Panc1 (cell line): ENCODE measurements at regions not wholly inside any gene's neighbourhood (a gene's known extent, or its start where the extent isn't known, plus 50 kb on each side); places are given as distances from the start of the nearest gene placed in this dataset.

Experiments used
- ATAC-seq: fragments of 200-7000 bp; cut with Tn5 transposase; 2 replicates; pipeline ENCODE4 v1.9.1; 2020; ENCODE audit warnings: mild to moderate bottlenecking, moderate library complexity
- BruUV-seq: library from RNA; stranded (reverse); fragments of 400-500 nt; replicated peaks from 2 replicates; lab custom pipeline; 2021; lab: Mats Ljungman, UMichigan
- CTCF ChIA-PET: fragments of 300-600 bp; sonication (Branson Sonifier 250); formaldehyde crosslinking; loops from one replicate; lab custom pipeline; 2022; ENCODE audit warnings: antibody characterized with exemption; lab: Charles Lee
- POLR2A ChIA-PET: fragments of 300-600 bp; sonication (Branson Sonifier 250); formaldehyde crosslinking; loops from one replicate; lab custom pipeline; 2022; ENCODE audit warnings: antibody characterized with exemption; lab: Charles Lee
- DNase-seq: peaks from one replicate; pipeline ENCODE4 v3.0.0-alpha.2; 2010; ENCODE audit warnings: low read depth, low spot score
- H3K27ac ChIP-seq: 2 replicates; pipeline ENCODE4 v1.5.1; 2011; ENCODE audit warnings: mild to moderate bottlenecking, low read length, inconsistent platforms
- H3K27me3 ChIP-seq: fragments of 200-500 bp; sonication (Bioruptor generic); 2 replicates; pipeline ENCODE4 v1.6.0; 2014; ENCODE audit warnings: low read length, inconsistent platforms; ENCODE audit not compliant: control insufficient read depth, insufficient read depth
- H3K36me3 ChIP-seq: fragments of 200-500 bp; sonication (Bioruptor generic); 2 replicates; pipeline ENCODE4 v1.5.1; 2014; ENCODE audit warnings: inconsistent platforms, mild to moderate bottlenecking, low read length, moderate library complexity; ENCODE audit not compliant: control insufficient read depth, insufficient read depth
- H3K4me1 ChIP-seq: 2 replicates; pipeline ENCODE4 v1.5.1; 2011; ENCODE audit warnings: inconsistent platforms, mild to moderate bottlenecking, low read length, moderate library complexity; ENCODE audit not compliant: control insufficient read depth, insufficient read depth
- H3K4me3 ChIP-seq, 2 experiments: 2 replicates each; pipeline ENCODE4 v1.5.1; 2011 to 2012; ENCODE audit warnings: low read depth in 2 of 2, low read length in 2 of 2, mild to moderate bottlenecking in 2 of 2, inconsistent platforms in 1 of 2, moderate library complexity in 1 of 2
- H3K9me3 ChIP-seq: fragments of 200-500 bp; sonication (Bioruptor generic); 2 replicates; pipeline ENCODE4 v1.5.1; 2014; ENCODE audit warnings: low read depth, mild to moderate bottlenecking, inconsistent platforms, low read length, moderate library complexity; ENCODE audit not compliant: control insufficient read depth, insufficient read depth
- POLR2AphosphoS5 ChIP-seq: IDR thresholded peaks from 2 replicates; pipeline ENCODE4 v1.6.1; 2012; ENCODE audit warnings: mild to moderate bottlenecking, low read depth, low read length, moderate library complexity
- SIN3A ChIP-seq: IDR thresholded peaks from 2 replicates; pipeline ENCODE4 v1.6.1; 2012; ENCODE audit warnings: low read depth, mild to moderate bottlenecking, low read length, moderate library complexity, borderline replicate concordance; ENCODE audit not compliant: insufficient read depth
- TCF7L2 ChIP-seq: IDR thresholded peaks from 2 replicates; pipeline ENCODE4 v1.6.1; 2011; ENCODE audit warnings: mild to moderate bottlenecking, low read depth, low read length, inconsistent platforms
- in situ Hi-C: cut with HindIII; loops from 2 replicates; pipeline ENCODE4 v1.10.0; 2016; ENCODE audit warnings: low sequenced_read_pairs, low pct_unique_long_range_greater_than_20kb
- intact Hi-C: fragments of 100-400 bp; cut with micrococcal nuclease; formaldehyde crosslinking; loops from one replicate; pipeline ENCODE4 v1.10.0; 2022; ENCODE audit not compliant: unreplicated experiment
- TF ChIP-seq, protein P1 (sequence below), 2 experiments: IDR thresholded peaks; 2 replicates each; pipeline ENCODE4 v1.6.1; 2011 to 2012; ENCODE audit warnings: low read depth in 2 of 2, control low read depth in 1 of 2, low read length in 1 of 2, mild to moderate bottlenecking in 1 of 2, moderate library complexity in 1 of 2; ENCODE audit not compliant: insufficient read depth in 1 of 2
- TF ChIP-seq, protein P2 (sequence below): fragments of 450-650 bp; IDR thresholded peaks from 2 replicates; pipeline ENCODE4 v1.5.1; 2017; ENCODE audit warnings: mild to moderate bottlenecking

DNA sequence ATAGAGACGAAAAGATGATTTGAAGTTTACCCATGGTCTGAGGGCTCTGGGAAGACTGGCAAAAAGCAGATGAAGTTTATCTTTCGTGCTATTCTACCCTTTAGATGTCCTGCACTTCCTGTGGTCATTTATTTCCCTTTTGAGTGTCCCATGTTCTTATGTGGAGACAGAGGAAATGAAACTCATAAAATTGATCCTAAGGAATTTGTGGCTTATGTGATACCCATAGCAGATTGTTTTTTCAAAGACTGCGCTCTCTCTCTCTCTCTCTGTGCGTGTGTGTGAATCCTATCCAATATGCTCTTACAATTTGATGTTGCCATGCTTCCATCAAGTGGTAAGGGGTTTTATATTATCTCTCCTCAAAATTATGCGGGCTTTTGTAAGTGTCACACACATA lies 607.5 kb upstream of the DPPA4 start:
- no TSS peak for BruUV-seq
- POLR2A ChIA-PET = no interaction called here

DNA sequence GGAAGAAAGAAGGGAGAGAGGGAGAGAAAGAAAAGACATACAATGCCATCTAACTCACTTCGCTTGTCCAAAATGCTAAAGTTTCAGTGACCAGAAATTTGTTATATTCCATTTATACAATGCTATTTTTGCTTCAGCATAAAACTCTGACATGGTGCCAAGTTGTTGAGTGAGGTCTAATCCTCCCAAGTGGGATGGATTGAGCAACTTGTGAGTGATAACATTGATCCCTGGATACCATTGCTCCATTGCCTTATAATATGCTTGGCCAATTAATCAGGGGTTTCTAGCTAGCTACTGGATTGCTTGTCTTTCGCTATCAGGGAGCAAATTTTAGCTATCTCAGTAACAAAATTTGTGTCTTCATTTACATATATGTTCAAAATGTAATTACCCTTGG lies 615.6 kb upstream of the DPPA4 start:
- no peak for TF ChIP-seq POLR2AphosphoS5
- TF ChIP-seq, protein P1, sequence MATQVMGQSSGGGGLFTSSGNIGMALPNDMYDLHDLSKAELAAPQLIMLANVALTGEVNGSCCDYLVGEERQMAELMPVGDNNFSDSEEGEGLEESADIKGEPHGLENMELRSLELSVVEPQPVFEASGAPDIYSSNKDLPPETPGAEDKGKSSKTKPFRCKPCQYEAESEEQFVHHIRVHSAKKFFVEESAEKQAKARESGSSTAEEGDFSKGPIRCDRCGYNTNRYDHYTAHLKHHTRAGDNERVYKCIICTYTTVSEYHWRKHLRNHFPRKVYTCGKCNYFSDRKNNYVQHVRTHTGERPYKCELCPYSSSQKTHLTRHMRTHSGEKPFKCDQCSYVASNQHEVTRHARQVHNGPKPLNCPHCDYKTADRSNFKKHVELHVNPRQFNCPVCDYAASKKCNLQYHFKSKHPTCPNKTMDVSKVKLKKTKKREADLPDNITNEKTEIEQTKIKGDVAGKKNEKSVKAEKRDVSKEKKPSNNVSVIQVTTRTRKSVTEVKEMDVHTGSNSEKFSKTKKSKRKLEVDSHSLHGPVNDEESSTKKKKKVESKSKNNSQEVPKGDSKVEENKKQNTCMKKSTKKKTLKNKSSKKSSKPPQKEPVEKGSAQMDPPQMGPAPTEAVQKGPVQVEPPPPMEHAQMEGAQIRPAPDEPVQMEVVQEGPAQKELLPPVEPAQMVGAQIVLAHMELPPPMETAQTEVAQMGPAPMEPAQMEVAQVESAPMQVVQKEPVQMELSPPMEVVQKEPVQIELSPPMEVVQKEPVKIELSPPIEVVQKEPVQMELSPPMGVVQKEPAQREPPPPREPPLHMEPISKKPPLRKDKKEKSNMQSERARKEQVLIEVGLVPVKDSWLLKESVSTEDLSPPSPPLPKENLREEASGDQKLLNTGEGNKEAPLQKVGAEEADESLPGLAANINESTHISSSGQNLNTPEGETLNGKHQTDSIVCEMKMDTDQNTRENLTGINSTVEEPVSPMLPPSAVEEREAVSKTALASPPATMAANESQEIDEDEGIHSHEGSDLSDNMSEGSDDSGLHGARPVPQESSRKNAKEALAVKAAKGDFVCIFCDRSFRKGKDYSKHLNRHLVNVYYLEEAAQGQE (IDR thresholded peaks at IDR 0.05; ENCODE audit: insufficient read depth in 1 of 2, low read depth in 2 of 2, low read length in 1 of 2) = no peak
- TF ChIP-seq, protein P2, sequence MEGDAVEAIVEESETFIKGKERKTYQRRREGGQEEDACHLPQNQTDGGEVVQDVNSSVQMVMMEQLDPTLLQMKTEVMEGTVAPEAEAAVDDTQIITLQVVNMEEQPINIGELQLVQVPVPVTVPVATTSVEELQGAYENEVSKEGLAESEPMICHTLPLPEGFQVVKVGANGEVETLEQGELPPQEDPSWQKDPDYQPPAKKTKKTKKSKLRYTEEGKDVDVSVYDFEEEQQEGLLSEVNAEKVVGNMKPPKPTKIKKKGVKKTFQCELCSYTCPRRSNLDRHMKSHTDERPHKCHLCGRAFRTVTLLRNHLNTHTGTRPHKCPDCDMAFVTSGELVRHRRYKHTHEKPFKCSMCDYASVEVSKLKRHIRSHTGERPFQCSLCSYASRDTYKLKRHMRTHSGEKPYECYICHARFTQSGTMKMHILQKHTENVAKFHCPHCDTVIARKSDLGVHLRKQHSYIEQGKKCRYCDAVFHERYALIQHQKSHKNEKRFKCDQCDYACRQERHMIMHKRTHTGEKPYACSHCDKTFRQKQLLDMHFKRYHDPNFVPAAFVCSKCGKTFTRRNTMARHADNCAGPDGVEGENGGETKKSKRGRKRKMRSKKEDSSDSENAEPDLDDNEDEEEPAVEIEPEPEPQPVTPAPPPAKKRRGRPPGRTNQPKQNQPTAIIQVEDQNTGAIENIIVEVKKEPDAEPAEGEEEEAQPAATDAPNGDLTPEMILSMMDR = no peak
- TF ChIP-seq TCF7L2 = no peak
- no peak for TF ChIP-seq SIN3A
- in situ Hi-C loops = no loop called here
- H3K36me3 ChIP-seq = no peaks in the 10 kb centered on the region
- H3K27me3 ChIP-seq = no peaks in the 10 kb centered on the region
- POLR2A ChIA-PET = no interaction called here
- no peaks in the 10 kb centered on the region for H3K4me1 ChIP-seq
- ATAC-seq = no peak
- no TSS peak for BruUV-seq
- CTCF ChIA-PET = no interaction called here
- intact Hi-C loops = no loop called here
- no peak overlapping the region for H3K27ac ChIP-seq
- DNase-seq = no peak
- no peaks in the 10 kb centered on the region; the same call in 1 of the 2 replicates for H3K9me3 ChIP-seq
- H3K4me3 ChIP-seq = no peak overlapping the region

More for the DNA sequence above, 607.5 kb upstream of the DPPA4 start:
- H3K27me3 ChIP-seq = no peaks in the 10 kb centered on the region
- no peak overlapping the region for H3K27ac ChIP-seq
- H3K36me3 ChIP-seq = no peaks in the 10 kb centered on the region
- CTCF ChIA-PET = no interaction called here
- no peaks in the 10 kb centered on the region; the same call in 1 of the 2 replicates for H3K9me3 ChIP-seq
- TF ChIP-seq, protein P2 = no peak
- TF ChIP-seq TCF7L2 (no peak), POLR2AphosphoS5 (no peak), SIN3A (no peak)
- TF ChIP-seq, protein P1 (IDR thresholded peaks at IDR 0.05; ENCODE audit: insufficient read depth in 1 of 2, low read depth in 2 of 2, low read length in 1 of 2) = no peak
- no peak for DNase-seq
- in situ Hi-C loops = no loop called here
- intact Hi-C loops = no loop called here
- ATAC-seq = no peak
- H3K4me1 ChIP-seq = no peaks in the 10 kb centered on the region
- H3K4me3 ChIP-seq = no peak overlapping the region
